ENCODE measurements at regions not wholly inside any gene's neighbourhood (a gene's known extent, or its start where the extent isn't known, plus 50 kb on each side); places are given as distances from the start of the nearest gene placed in this dataset.

- Histone ChIP-seq H3K36me3 (ENCODE audit: low read depth, low read length) (no peaks in the 10 kb centered on the region), H3K4me2 (ENCODE audit: low read length) (no peak overlapping the region), H3F3A (ENCODE audit: low read length, unreplicated experiment) (no peaks in the 10 kb centered on the region), H3K4me1 (ENCODE audit: insufficient read depth, low read length) (no peaks in the 10 kb centered on the region), H2AFZ (ENCODE audit: low read length) (no peak overlapping the region), H3K4me3 (ENCODE audit: low read length) (no peak overlapping the region), H3K27me3 (ENCODE audit: low read length) (no peaks in the 10 kb centered on the region), H3K27ac (ENCODE audit: low read length) (no peak overlapping the region), H3K9ac (ENCODE audit: low read length) (no peak overlapping the region), H3K9me3 (ENCODE audit: low read length) (no peaks in the 10 kb centered on the region), H3K79me2 (ENCODE audit: low read length) (no peaks in the 10 kb centered on the region), H3K9me2 (replicated peaks; ENCODE audit: low read length) (no peaks in the 10 kb centered on the region), H4K20me1 (ENCODE audit: low read length) (no peaks in the 10 kb centered on the region)
- ChIA-PET POLR2A (ENCODE audit: unreplicated experiment) (no interaction called here), CTCF (no interaction called here)
- DNase-seq (no peak), ATAC-seq (no peak)
- intact Hi-C loops (cut with micrococcal nuclease): no loop called here
- TF ChIP-seq EZH2phosphoT487 (IDR thresholded peaks at IDR 0.05; ENCODE audit: borderline replicate concordance, low read length): no peak
- no peak for TF ChIP-seq EZH2 (IDR thresholded peaks at IDR 0.05; ENCODE audit: low read length, unreplicated experiment)
- TF ChIP-seq CTCF (conservative IDR thresholded peaks at IDR 0.05; ENCODE audit: low read depth, low read length): no peak
- BruUV-seq (replicated peaks): no TSS peak
Measured at GRCh38 chr3:162525771-162526170, 1029.2 kb downstream of the OTOL1 start.

- Histone ChIP-seq H3K27ac (ENCODE audit: low read length) (no peak overlapping the region), H3K9me2 (replicated peaks; ENCODE audit: low read length) (no peaks in the 10 kb centered on the region), H3K36me3 (ENCODE audit: low read depth, low read length) (no peaks in the 10 kb centered on the region), H3K9me3 (ENCODE audit: low read length) (no peaks in the 10 kb centered on the region), H3K27me3 (ENCODE audit: low read length) (no peaks in the 10 kb centered on the region), H3F3A (ENCODE audit: low read length, unreplicated experiment) (no peaks in the 10 kb centered on the region), H3K4me1 (ENCODE audit: insufficient read depth, low read length) (no peaks in the 10 kb centered on the region), H2AFZ (ENCODE audit: low read length) (no peak overlapping the region), H4K20me1 (ENCODE audit: low read length) (no peaks in the 10 kb centered on the region), H3K9ac (ENCODE audit: low read length) (no peak overlapping the region), H3K79me2 (ENCODE audit: low read length) (no peaks in the 10 kb centered on the region), H3K4me2 (ENCODE audit: low read length) (no peak overlapping the region), H3K4me3 (ENCODE audit: low read length) (no peak overlapping the region)
- no TSS peak for BruUV-seq (replicated peaks)
- DNase-seq (no peak), ATAC-seq (no peak)
- ChIA-PET POLR2A (ENCODE audit: unreplicated experiment) (no interaction called here), CTCF (no interaction called here)
- TF ChIP-seq EZH2phosphoT487 (IDR thresholded peaks at IDR 0.05; ENCODE audit: borderline replicate concordance, low read length): no peak
- TF ChIP-seq CTCF (conservative IDR thresholded peaks at IDR 0.05; ENCODE audit: low read depth, low read length): no peak
- no peak for TF ChIP-seq EZH2 (IDR thresholded peaks at IDR 0.05; ENCODE audit: low read length, unreplicated experiment)
- intact Hi-C loops (cut with micrococcal nuclease): no loop called here
Measured at GRCh38 chr3:162534431-162534830, 1037.8 kb downstream of the OTOL1 start.

GRCh38 chr3:162538491-162538890, 1041.9 kb downstream of the OTOL1 start:
- H4K20me1 ChIP-seq (ENCODE audit: low read length): no peaks in the 10 kb centered on the region
- DNase-seq (no peak), ATAC-seq (no peak)
- H3K79me2 ChIP-seq (ENCODE audit: low read length): no peaks in the 10 kb centered on the region
- H3K9me3 ChIP-seq (ENCODE audit: low read length): no peaks in the 10 kb centered on the region
- TF ChIP-seq CTCF (conservative IDR thresholded peaks at IDR 0.05; ENCODE audit: low read depth, low read length): no peak
- no peak for TF ChIP-seq EZH2phosphoT487 (IDR thresholded peaks at IDR 0.05; ENCODE audit: borderline replicate concordance, low read length)
- no peak for TF ChIP-seq EZH2 (IDR thresholded peaks at IDR 0.05; ENCODE audit: low read length, unreplicated experiment)
- CTCF ChIA-PET: no interaction called here
- no peak overlapping the region for H3K9ac ChIP-seq (ENCODE audit: low read length)
- no TSS peak for BruUV-seq (replicated peaks)
- H3F3A ChIP-seq (ENCODE audit: low read length, unreplicated experiment): no peaks in the 10 kb centered on the region
- no peaks in the 10 kb centered on the region for H3K36me3 ChIP-seq (ENCODE audit: low read depth, low read length)
- no peak overlapping the region for H2AFZ ChIP-seq (ENCODE audit: low read length)
- H3K4me3 ChIP-seq (ENCODE audit: low read length): no peak overlapping the region
- POLR2A ChIA-PET (ENCODE audit: unreplicated experiment): no interaction called here
- H3K27ac ChIP-seq (ENCODE audit: low read length): no peak overlapping the region
- intact Hi-C loops (cut with micrococcal nuclease): no loop called here
- H3K9me2 ChIP-seq (replicated peaks; ENCODE audit: low read length): no peaks in the 10 kb centered on the region
- H3K27me3 ChIP-seq (ENCODE audit: low read length): no peaks in the 10 kb centered on the region
- no peak overlapping the region for H3K4me2 ChIP-seq (ENCODE audit: low read length)
- H3K4me1 ChIP-seq (ENCODE audit: insufficient read depth, low read length): no peaks in the 10 kb centered on the region
